ACC112 (cell line): ENCODE measurements at regions not wholly inside any gene's neighbourhood (a gene's known extent, or its start where the extent isn't known, plus 50 kb on each side); places are given as distances from the start of the nearest gene placed in this dataset.

Source experiments
- H2AFZ ChIP-seq: fragments of 200-600 bp; sonication (generic); one replicate; pipeline ENCODE4 v1.6.0; 2017; ENCODE audit warnings: antibody characterized with exemption, low read length; ENCODE audit not compliant: unreplicated experiment
- H3K27ac ChIP-seq: fragments of 200-600 bp; sonication (generic); 2 replicates; pipeline ENCODE4 v1.5.1; 2014; ENCODE audit warnings: low read depth, mild to moderate bottlenecking, antibody characterized with exemption, low read length, moderate library complexity
- H3K27me3 ChIP-seq: fragments of 200-600 bp; sonication (generic); 2 replicates; pipeline ENCODE4 v1.6.1; 2014; ENCODE audit warnings: mild to moderate bottlenecking, antibody characterized with exemption, low read length, moderate library complexity, mixed read lengths; ENCODE audit not compliant: insufficient read depth
- H3K36me3 ChIP-seq: fragments of 200-600 bp; sonication (generic); 2 replicates; pipeline ENCODE4 v1.6.1; 2016; ENCODE audit warnings: mild to moderate bottlenecking, antibody characterized with exemption, low read length, moderate library complexity, mixed read lengths; ENCODE audit not compliant: insufficient read depth
- H3K4me1 ChIP-seq: fragments of 200-600 bp; sonication (generic); one replicate; pipeline ENCODE4 v1.6.1; 2016; ENCODE audit warnings: low read length, mixed read lengths; ENCODE audit not compliant: insufficient read depth, unreplicated experiment, control insufficient read depth
- H3K4me3 ChIP-seq: fragments of 200-600 bp; sonication (generic); 2 replicates; pipeline ENCODE4 v1.5.1; 2014; ENCODE audit warnings: mild to moderate bottlenecking, low read depth, low read length
- H3K79me2 ChIP-seq: fragments of 200-600 bp; sonication (generic); one replicate; pipeline ENCODE4 v1.6.0; 2016; ENCODE audit warnings: low read length; ENCODE audit not compliant: control insufficient read depth, unreplicated experiment, insufficient read depth

DNA sequence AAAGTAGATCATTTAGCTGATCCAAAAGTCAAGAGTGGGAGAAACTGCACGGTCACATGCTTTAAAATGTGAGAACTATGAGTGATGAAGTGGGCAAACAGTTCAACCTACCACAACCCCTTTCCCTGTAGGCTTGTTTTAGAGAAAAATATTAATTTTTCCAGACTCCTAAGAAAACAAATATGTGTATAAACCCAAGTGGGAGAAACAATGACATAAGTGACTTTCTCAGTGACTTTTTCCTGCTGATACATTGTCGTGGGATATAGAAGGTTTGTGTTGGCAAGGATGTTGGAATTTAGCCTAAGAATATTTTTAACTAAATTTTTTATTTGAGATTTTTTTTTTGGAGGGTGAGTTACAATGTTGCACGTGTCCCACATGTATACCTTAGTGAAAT is 321.7 kb downstream of the FIGN start:
- Histone ChIP-seq H3K36me3 (no peaks in the 10 kb centered on the region), H3K4me3 (no peak overlapping the region), H2AFZ (no peak overlapping the region), H3K27me3 (no peaks in the 10 kb centered on the region), H3K4me1 (no peaks in the 10 kb centered on the region), H3K27ac (no peak overlapping the region), H3K79me2 (no peaks in the 10 kb centered on the region)

DNA sequence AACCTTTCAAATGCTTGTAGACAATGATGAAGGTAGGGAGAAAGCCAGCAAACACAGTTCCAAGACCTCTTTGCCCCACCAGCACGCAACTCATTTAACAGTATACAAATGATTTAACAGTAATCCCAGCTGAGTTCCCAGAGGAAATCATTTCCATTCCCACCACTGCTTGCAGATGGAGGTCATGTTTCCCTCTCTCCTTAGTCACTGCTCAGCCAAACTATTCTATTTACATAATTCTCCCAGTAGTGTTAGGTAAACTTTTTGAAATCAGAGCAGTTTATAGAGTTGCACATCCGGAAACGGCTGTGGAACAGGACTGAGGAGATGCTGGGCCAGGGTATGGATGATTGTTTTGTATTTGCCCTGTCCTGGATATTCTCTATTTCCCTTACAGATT is 328.5 kb downstream of the FIGN start:
- Histone ChIP-seq H3K79me2 (no peaks in the 10 kb centered on the region), H3K27ac (no peak overlapping the region), H3K4me3 (no peak overlapping the region), H3K4me1 (no peaks in the 10 kb centered on the region), H3K36me3 (no peaks in the 10 kb centered on the region), H2AFZ (no peak overlapping the region), H3K27me3 (no peaks in the 10 kb centered on the region)

DNA sequence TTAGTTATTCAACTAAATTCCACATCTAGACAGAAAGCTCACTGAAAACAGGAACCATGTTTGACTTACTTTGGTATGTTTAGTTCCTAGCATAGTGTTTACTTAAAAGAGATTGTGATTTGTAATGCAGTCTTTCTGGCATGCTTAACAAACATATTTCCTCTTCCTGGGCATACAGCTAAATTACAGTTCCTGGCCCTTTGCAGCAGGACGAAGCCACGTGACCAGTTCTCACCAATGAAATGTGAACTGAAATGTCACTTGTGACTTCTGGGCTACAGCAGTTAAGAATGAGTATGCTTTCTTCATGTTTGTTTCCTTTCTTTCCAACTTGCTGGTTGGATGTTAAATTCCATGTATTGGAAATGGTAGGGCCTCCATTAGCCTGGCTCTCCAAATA is 330.5 kb downstream of the FIGN start:
- Histone ChIP-seq H3K79me2 (no peaks in the 10 kb centered on the region), H3K4me3 (no peak overlapping the region), H3K27me3 (no peaks in the 10 kb centered on the region), H3K36me3 (no peaks in the 10 kb centered on the region), H3K4me1 (peaks cover 7% of the 10 kb centered on the region), H2AFZ (no peak overlapping the region), H3K27ac (no peak overlapping the region)

DNA sequence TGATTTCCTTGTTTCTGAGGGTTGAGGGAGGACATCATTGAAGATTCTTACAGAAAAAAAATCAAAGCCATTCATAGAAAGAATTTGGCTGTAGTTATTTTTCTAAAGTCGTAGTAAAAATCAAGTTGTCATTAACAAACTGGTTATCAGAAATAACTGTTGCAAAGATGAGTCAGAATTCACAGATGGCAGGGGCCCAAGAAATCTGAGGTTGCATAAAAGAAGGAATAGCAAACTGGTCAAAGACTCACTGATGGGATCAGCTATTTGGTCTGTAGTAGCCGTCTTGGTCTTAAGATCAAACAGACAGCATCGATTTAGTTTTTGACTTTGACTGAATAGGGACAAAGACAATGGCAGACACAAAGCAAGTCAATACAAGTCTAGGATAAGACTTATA is 334.3 kb downstream of the FIGN start:
- Histone ChIP-seq H3K4me1 (peaks cover 7% of the 10 kb centered on the region), H3K36me3 (no peaks in the 10 kb centered on the region), H3K27me3 (no peaks in the 10 kb centered on the region), H3K4me3 (no peak overlapping the region), H3K79me2 (no peaks in the 10 kb centered on the region), H2AFZ (no peak overlapping the region), H3K27ac (no peak overlapping the region)

DNA sequence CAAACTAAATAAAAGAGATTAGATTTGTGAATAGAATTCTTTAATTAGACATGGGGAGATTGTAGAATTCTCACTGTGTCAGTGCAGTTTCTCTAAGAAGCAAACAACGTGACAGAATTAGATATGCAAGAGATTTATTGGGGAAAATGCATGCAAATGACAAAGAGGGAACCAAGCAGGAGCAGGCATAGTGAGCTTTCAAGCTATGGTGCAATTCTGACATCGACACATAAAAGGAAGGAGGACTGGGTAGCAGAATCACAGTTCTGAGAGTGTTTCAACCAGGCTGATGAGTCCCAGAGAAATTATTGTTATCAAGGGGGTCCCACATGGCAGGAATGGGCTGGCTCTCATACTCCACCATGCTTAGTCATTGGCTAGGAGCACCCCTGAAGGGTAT is 338.4 kb downstream of the FIGN start:
- Histone ChIP-seq H2AFZ (no peak overlapping the region), H3K27me3 (no peaks in the 10 kb centered on the region)

DNA sequence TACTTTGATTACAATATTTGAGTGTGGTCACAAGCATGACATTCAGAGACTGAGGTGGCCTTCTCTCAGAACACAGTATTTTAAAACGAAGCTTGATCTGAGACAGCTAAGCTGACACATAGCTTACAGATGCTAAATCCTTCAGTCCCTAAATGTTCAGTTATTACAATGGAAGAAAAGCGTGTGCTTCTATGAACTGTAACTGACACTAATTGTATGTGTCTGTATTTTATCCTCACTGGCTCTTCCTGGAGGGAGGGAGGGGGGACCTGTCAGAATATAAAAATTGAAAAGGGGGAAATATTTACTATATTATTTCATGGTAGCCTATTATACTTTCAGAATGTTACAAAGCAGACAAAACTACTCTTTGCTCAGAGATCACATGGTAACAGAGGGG is 340.2 kb downstream of the FIGN start:
- no peaks in the 10 kb centered on the region for H3K4me1 ChIP-seq
- H3K27me3 ChIP-seq, result no peaks in the 10 kb centered on the region
- no peak overlapping the region for H3K27ac ChIP-seq
- H2AFZ ChIP-seq, result no peak overlapping the region
- H3K4me3 ChIP-seq, result no peak overlapping the region
- H3K36me3 ChIP-seq, result no peaks in the 10 kb centered on the region
- H3K79me2 ChIP-seq, result no peaks in the 10 kb centered on the region

More for the DNA sequence above, 338.4 kb downstream of the FIGN start:
- Histone ChIP-seq H3K36me3 (no peaks in the 10 kb centered on the region), H3K4me3 (no peak overlapping the region), H3K79me2 (no peaks in the 10 kb centered on the region), H3K27ac (no peak overlapping the region), H3K4me1 (peaks cover 7% of the 10 kb centered on the region)

DNA sequence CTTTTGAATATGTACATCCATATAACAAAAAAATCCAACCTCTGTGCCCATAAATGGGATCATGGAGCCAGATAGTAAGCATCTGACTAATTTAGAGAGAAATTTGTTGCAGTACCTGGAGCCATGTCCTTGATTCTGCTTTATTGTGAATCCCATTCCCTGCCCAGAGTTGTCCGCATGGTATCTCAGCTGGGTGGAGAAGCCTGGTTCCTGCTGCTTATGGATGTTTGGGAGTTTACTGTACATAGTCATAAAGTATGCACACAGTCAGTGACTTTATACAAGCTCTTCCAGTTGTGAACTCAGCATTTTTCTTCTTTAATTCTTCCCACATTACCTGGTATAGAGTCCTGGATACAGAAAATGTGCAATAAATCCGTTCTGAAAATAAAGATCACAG is 346.0 kb downstream of the FIGN start:
- Histone ChIP-seq H3K4me1 (no peaks in the 10 kb centered on the region), H3K27ac (no peak overlapping the region), H2AFZ (no peak overlapping the region), H3K27me3 (no peaks in the 10 kb centered on the region), H3K79me2 (no peaks in the 10 kb centered on the region), H3K4me3 (no peak overlapping the region), H3K36me3 (no peaks in the 10 kb centered on the region)

DNA sequence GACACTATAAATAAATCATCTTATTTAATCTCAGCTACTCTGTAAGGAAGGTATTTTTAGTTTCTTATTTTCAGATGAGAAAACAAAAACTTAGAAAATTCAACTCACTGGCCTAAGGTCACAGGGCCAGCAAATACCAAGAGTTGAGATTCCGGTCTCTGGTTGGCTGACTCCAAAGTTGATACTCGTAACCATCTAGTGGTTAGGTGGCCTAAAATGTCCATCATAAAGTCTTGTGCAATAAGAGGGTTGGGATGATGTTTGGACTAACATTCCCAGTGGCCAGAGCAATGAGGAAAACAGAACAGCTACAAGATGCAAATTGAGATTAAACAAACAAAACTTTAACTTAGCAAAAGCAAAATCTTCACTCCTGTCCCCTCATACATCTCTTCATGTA is 360.3 kb downstream of the FIGN start:
- no peaks in the 10 kb centered on the region for H3K4me1 ChIP-seq
- no peaks in the 10 kb centered on the region for H3K36me3 ChIP-seq
- H3K27ac ChIP-seq, result no peak overlapping the region

DNA sequence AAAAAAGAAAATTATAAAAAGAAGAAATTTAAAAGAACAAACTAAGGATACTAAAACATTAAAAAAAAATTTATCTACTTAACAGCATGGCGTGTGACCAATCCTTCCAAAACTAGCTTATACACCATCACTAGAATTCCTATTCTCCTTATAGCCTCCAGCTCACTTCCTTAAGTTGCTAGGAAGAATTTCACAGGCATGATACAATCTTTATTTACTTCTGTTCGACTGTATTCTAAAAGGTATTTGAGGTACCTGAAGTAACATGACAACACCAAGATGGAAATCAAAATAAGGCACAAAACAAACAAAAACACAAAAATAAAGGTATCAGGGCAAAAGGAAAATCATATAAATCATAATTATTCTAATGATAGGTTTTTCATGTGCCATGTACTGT is 360.7 kb downstream of the FIGN start:
- Histone ChIP-seq H3K4me1 (peaks cover 3% of the 10 kb centered on the region), H3K4me3 (no peak overlapping the region), H2AFZ (no peak overlapping the region), H3K27me3 (no peaks in the 10 kb centered on the region), H3K36me3 (no peaks in the 10 kb centered on the region), H3K79me2 (no peaks in the 10 kb centered on the region), H3K27ac (no peak overlapping the region)

More for the DNA sequence above, 360.3 kb downstream of the FIGN start:
- no peaks in the 10 kb centered on the region for H3K79me2 ChIP-seq
- H3K27me3 ChIP-seq, result no peaks in the 10 kb centered on the region
- H2AFZ ChIP-seq, result no peak overlapping the region
- no peak overlapping the region for H3K4me3 ChIP-seq

DNA sequence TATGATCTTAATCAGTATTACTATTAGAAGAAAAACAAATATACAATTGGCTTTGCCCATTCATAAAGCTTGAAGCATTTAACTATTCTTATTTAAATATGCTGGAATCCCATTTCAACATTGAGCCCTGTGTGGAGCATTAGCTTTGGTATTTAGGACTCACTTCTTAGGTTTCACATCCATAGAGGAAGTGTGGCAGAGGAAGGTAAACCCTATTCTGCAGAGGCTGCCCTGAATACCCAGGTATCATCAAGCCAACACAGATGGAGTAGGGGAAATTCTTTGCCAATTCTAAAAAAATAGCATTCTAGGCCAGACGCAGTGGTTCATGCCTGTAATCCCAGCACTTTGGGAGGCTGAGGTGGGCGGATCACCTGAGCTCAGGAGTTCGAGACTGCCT is 361.5 kb downstream of the FIGN start:
- no peak overlapping the region for H3K4me3 ChIP-seq
- peaks cover 5% of the 10 kb centered on the region for H3K4me1 ChIP-seq
- H3K79me2 ChIP-seq, result no peaks in the 10 kb centered on the region
- no peaks in the 10 kb centered on the region for H3K27me3 ChIP-seq
- H2AFZ ChIP-seq, result no peak overlapping the region
- H3K27ac ChIP-seq, result no peak overlapping the region
- H3K36me3 ChIP-seq, result no peaks in the 10 kb centered on the region

DNA sequence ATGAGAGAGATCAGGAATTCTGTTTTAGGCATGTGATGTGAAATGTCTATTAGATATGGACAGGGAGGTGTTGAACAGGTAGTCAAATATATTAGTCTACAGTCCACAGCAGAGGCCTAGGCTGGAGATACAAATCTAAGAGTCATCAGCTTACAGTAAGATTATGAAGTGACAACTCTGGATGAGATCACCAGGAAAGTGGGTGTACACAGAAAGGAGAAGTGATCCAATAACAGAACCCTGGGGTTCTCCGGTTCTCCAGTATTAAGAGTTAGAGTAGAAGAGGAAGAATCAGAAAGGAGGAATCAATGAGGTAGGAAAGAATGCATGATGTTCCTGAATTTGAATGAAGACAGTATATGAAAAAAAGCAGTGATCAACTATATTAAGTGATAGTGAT is 362.3 kb downstream of the FIGN start:
- Histone ChIP-seq H3K27ac (no peak overlapping the region), H3K27me3 (no peaks in the 10 kb centered on the region), H2AFZ (no peak overlapping the region), H3K4me1 (peaks cover 5% of the 10 kb centered on the region), H3K79me2 (no peaks in the 10 kb centered on the region), H3K36me3 (no peaks in the 10 kb centered on the region), H3K4me3 (no peak overlapping the region)
